CD14-positive monocyte (primary cell): ENCODE measurements at regions not wholly inside any gene's neighbourhood (a gene's known extent, or its start where the extent isn't known, plus 50 kb on each side); places are given as distances from the start of the nearest gene placed in this dataset.
"Not testable (repeated sequence)": the region's sequence is repeated elsewhere in the genome, so short reads cannot be mapped to it uniquely, and the experiment has no call there.

Source experiments
- DNase-seq, 3 donors: peaks; one replicate each; pipeline ENCODE4 v3.0.0-alpha.2; 2011 to 2022
- H2AFZ ChIP-seq: 2 replicates; pipeline ENCODE4 v1.6.0; 2012; ENCODE audit warnings: mild to moderate bottlenecking, low read depth, low read length, inconsistent platforms; ENCODE audit not compliant: insufficient read depth, poor library complexity, severe bottlenecking
- H3K27ac ChIP-seq, 2 donors: 1 replicate in 1 of 2; 2 replicates in 1 of 2; pipeline ENCODE4 v1.5.1; 2012 to 2013; ENCODE audit warnings: low read length in 2 of 2, control low read depth in 1 of 2, inconsistent platforms in 1 of 2, low read depth in 1 of 2, mild to moderate bottlenecking in 1 of 2
- H3K27me3 ChIP-seq, 2 donors: one replicate each; pipeline versions ENCODE4 v1.6.0 to v1.6.1; 2011 to 2013; ENCODE audit warnings: low read length in 2 of 2; ENCODE audit not compliant: control insufficient read depth in 2 of 2, insufficient read depth in 2 of 2
- H3K36me3 ChIP-seq, 2 donors: replicated peaks in 1 of 2; 1 replicate in 1 of 2; 2 replicates in 1 of 2; pipeline versions ENCODE4 v1.5.1 to v1.6.1; 2012 to 2013; ENCODE audit warnings: low read length in 2 of 2, control low read depth in 1 of 2, inconsistent platforms in 1 of 2, mild to moderate bottlenecking in 1 of 2; ENCODE audit not compliant: insufficient read depth in 2 of 2, control insufficient read depth in 1 of 2
- H3K4me1 ChIP-seq, 2 donors: 1 replicate in 1 of 2; 2 replicates in 1 of 2; pipeline versions ENCODE4 v1.5.1 to v1.6.1; 2012 to 2013; ENCODE audit warnings: low read length in 2 of 2, control low read depth in 1 of 2, inconsistent platforms in 1 of 2, mild to moderate bottlenecking in 1 of 2, moderate library complexity in 1 of 2; ENCODE audit not compliant: insufficient read depth in 2 of 2, control insufficient read depth in 1 of 2
- H3K4me2 ChIP-seq: replicated peaks from 2 replicates; pipeline ENCODE3; 2012; ENCODE audit warnings: low read length, moderate library complexity, mild to moderate bottlenecking; ENCODE audit not compliant: poor library complexity, severe bottlenecking; ENCODE audit errors: extremely low read depth
- H3K4me3 ChIP-seq, 3 experiments: fragments of 200-600 bp in 1 of 3; sonication (generic) in 1 of 3; replicated peaks in 1 of 3; 1 replicate in 2 of 3; 2 replicates in 1 of 3; pipeline ENCODE4 v1.5.1; 2011 to 2013; ENCODE audit warnings: low read length in 3 of 3, mild to moderate bottlenecking in 3 of 3, control low read depth in 2 of 3, low read depth in 2 of 3, inconsistent platforms in 1 of 3, moderate library complexity in 1 of 3
- H3K79me2 ChIP-seq: 2 replicates; pipeline ENCODE4 v1.6.0; 2012; ENCODE audit warnings: mild to moderate bottlenecking, control low read depth, inconsistent platforms, low read length, moderate library complexity; ENCODE audit not compliant: insufficient read depth
- H3K9ac ChIP-seq: 2 replicates; pipeline ENCODE4 v1.6.0; 2017; ENCODE audit warnings: low read length, mild to moderate bottlenecking; ENCODE audit not compliant: insufficient read depth, poor library complexity, severe bottlenecking
- H3K9me3 ChIP-seq, 2 donors: replicated peaks in 1 of 2; 1 replicate in 1 of 2; 2 replicates in 1 of 2; pipeline versions ENCODE4 v1.5.1 to v1.6.1; 2012 to 2013; ENCODE audit warnings: low read length in 2 of 2, control low read depth in 1 of 2; ENCODE audit not compliant: control insufficient read depth in 1 of 2, insufficient read depth in 1 of 2
- H4K20me1 ChIP-seq: 2 replicates; pipeline ENCODE4 v1.6.0; 2012; ENCODE audit warnings: mild to moderate bottlenecking, low read length, control low read depth, moderate library complexity; ENCODE audit not compliant: insufficient read depth
- H3K27ac Mint-ChIP-seq, 7 donors: one replicate each; pipeline ENCODE4 v1.8.0; 2020; ENCODE audit warnings: mild to moderate bottlenecking in 7 of 7, mixed read lengths in 7 of 7, moderate library complexity in 6 of 7, inconsistent platforms in 2 of 7
- H3K27me3 Mint-ChIP-seq, 3 donors: one replicate each; pipeline ENCODE4 v1.8.0; 2021 to 2022; ENCODE audit warnings: low read depth in 3 of 3, mild to moderate bottlenecking in 3 of 3, mixed read lengths in 3 of 3, moderate library complexity in 3 of 3, inconsistent platforms in 1 of 3
- H3K36me3 Mint-ChIP-seq, 2 donors: one replicate each; pipeline ENCODE4 v1.8.0; 2020; ENCODE audit warnings: mixed read lengths in 2 of 2, inconsistent platforms in 1 of 2, mild to moderate bottlenecking in 1 of 2
- H3K4me1 Mint-ChIP-seq: one replicate; pipeline ENCODE4 v1.8.0; 2020; ENCODE audit warnings: mild to moderate bottlenecking, mixed read lengths
- H3K4me3 Mint-ChIP-seq, 2 donors: one replicate each; pipeline ENCODE4 v1.8.0; 2020; ENCODE audit warnings: mild to moderate bottlenecking in 2 of 2, mixed read lengths in 2 of 2, moderate library complexity in 1 of 2
- H3K9me3 Mint-ChIP-seq, 7 donors: one replicate each; pipeline ENCODE4 v1.8.0; 2020 to 2022; ENCODE audit warnings: mixed read lengths in 7 of 7, mild to moderate bottlenecking in 6 of 7, moderate library complexity in 6 of 7, inconsistent platforms in 2 of 7
- CTCF ChIP-seq: fragments of 200-600 bp; IDR thresholded peaks from one replicate; pipeline ENCODE4 v1.8.0; 2022; ENCODE audit warnings: antibody characterized with exemption, mild to moderate bottlenecking
- WGBS: methylation state at CpG from one replicate; pipeline ENCODE4 v1.1.5; 2013; ENCODE audit warnings: missing lambda C conversion rate; ENCODE audit not compliant: insufficient coverage; 5-methylcytosine and 5-hydroxymethylcytosine counted together
- intact Hi-C, 2 donors: fragments of 100-400 bp; cut with micrococcal nuclease; formaldehyde crosslinking; loops; one replicate each; pipeline versions ENCODE4 v1.15.0 to v1.15.1; 2023

- DNase-seq, H3K4me2 ChIP-seq, H3K27me3 ChIP-seq, H3K9me3 Mint-ChIP-seq, H4K20me1 ChIP-seq, H3K36me3 Mint-ChIP-seq, H2AFZ ChIP-seq, intact Hi-C loops, H3K27ac Mint-ChIP-seq, H3K9me3 ChIP-seq, H3K4me1 Mint-ChIP-seq, H3K4me3 Mint-ChIP-seq, H3K4me1 ChIP-seq, H3K36me3 ChIP-seq, H3K79me2 ChIP-seq, H3K9ac ChIP-seq, H3K4me3 ChIP-seq, H3K27me3 Mint-ChIP-seq, H3K27ac ChIP-seq: not testable (repeated sequence)
- TF ChIP-seq CTCF: peak; percentile 18
- no CpG with 5 or more reads among the region's 6 CpGs for WGBS
Observed at GRCh38 chr22:10673065-10673464, 4854.9 kb upstream of the OR11H1 start.

GRCh38 chr22:10678720-10679119, 4849.3 kb upstream of the OR11H1 start:
- H3K36me3 Mint-ChIP-seq, H3K27ac ChIP-seq, DNase-seq, H4K20me1 ChIP-seq, H3K9ac ChIP-seq, H3K4me2 ChIP-seq, H3K4me3 ChIP-seq, H3K4me1 ChIP-seq, H3K27me3 Mint-ChIP-seq, H2AFZ ChIP-seq, H3K27me3 ChIP-seq, H3K4me3 Mint-ChIP-seq, H3K9me3 ChIP-seq, H3K4me1 Mint-ChIP-seq, H3K79me2 ChIP-seq, intact Hi-C loops, H3K9me3 Mint-ChIP-seq, H3K27ac Mint-ChIP-seq, H3K36me3 ChIP-seq: not testable (repeated sequence)
- WGBS: no CpG with 5 or more reads among the region's 3 CpGs

GRCh38 chr22:10685436-10685835, 4842.6 kb upstream of the OR11H1 start:
- H3K4me3 ChIP-seq, intact Hi-C loops, H3K4me1 ChIP-seq, H3K27ac ChIP-seq, DNase-seq, H4K20me1 ChIP-seq, H3K4me3 Mint-ChIP-seq, H3K9me3 ChIP-seq, H2AFZ ChIP-seq, H3K79me2 ChIP-seq, H3K36me3 Mint-ChIP-seq, H3K4me2 ChIP-seq, H3K27ac Mint-ChIP-seq, H3K27me3 Mint-ChIP-seq, H3K9me3 Mint-ChIP-seq, H3K9ac ChIP-seq, H3K4me1 Mint-ChIP-seq, H3K27me3 ChIP-seq, H3K36me3 ChIP-seq: not testable (repeated sequence)
- WGBS: no CpG with 5 or more reads among the region's 2 CpGs

- H3K79me2 ChIP-seq, H3K27ac Mint-ChIP-seq, H3K27me3 ChIP-seq, H2AFZ ChIP-seq, H3K9me3 ChIP-seq, H3K27me3 Mint-ChIP-seq, DNase-seq, H3K4me3 Mint-ChIP-seq, H3K36me3 ChIP-seq, H3K27ac ChIP-seq, H3K9ac ChIP-seq, H3K36me3 Mint-ChIP-seq, H3K4me1 ChIP-seq, H3K9me3 Mint-ChIP-seq, H3K4me1 Mint-ChIP-seq, intact Hi-C loops, H3K4me2 ChIP-seq, H3K4me3 ChIP-seq, H4K20me1 ChIP-seq: not testable (repeated sequence)
- WGBS: no CpG with 5 or more reads among the region's 4 CpGs
Observed at GRCh38 chr22:10687256-10687655, 4840.7 kb upstream of the OR11H1 start.
